Muscle of back (tissue), 3 donors: ENCODE measurements at regions not wholly inside any gene's neighbourhood (a gene's known extent, or its start where the extent isn't known, plus 50 kb on each side); places are given as distances from the start of the nearest gene placed in this dataset.
A peak's percentile ranks its signal among the peaks of the same experiment; 100 is the strongest.

Experiments
- DNase-seq, 3 donors: peaks; one replicate each; pipeline versions ENCODE4 v3.0.0 to v3.0.0-alpha.2; 2013

DNA sequence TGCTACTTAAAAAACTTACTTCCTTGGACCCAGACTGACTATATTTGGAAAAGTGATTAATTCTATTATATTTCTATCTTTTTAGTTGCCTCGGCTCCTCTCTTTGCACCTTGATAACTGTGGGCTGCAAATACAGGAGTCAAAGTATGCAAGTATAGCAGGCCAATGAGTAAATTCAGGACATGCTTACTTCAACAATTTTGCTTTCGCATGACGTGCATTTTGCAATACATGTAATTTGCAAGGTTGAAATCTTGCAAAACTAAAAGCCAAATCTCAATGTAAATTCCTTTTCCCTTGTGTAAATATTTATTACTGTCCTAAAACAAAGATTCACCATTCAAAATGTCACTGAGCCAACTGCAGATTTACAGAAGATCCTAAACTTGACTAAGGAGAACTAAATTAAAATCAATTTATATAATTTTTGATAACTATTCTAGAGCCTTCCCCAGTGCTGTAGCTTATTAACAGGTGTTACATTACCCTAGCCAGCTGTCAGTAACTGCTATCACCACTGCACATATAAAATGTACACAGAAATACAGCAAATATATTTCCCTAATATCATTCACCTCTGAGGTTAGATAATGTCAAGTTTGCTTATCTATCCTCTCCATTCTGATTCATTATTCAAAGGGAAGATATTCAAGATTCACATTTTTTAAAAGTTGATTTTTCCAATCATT lies 1069.5 kb downstream of the TRHDE start:
- no peak for DNase-seq

DNA sequence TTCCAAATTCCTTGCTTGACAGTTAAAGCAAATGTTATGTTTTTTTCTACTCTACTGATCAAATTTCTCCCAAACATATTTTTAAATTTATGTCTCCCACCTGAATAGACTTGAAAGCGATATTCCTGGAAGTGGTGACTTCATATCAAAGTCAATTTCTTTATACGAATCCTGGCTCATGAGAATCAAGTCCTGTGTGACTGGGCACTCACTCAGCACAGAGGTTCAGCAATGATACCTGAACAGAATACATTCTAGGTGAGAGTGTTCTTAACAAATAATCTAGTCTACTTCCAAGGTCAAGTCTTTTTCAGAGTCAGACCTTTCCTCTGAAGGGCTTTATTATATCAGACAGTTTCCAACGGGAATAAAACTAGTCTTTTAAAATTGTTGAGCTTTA lies 1070.6 kb downstream of the TRHDE start:
- DNase-seq, result no peak

DNA sequence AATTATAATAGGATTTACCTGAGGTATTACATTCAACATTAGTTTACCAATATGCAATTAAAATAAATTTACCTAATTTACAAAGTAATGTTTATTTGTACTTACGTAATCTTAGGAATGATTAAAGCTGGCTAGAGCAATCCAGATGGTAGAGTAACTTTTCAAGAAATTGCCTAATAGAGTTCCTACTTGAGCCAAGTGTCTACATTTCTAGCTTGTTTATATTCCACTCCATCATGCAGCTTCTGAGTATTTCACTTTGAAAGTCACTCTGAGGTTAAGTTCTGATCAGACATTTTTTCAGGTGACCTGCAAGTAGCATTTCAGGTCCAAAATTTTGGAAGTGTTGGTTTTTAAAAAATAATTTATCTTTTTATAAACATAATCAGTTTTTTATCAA lies 1080.7 kb downstream of the TRHDE start:
- DNase-seq, result no peak

DNA sequence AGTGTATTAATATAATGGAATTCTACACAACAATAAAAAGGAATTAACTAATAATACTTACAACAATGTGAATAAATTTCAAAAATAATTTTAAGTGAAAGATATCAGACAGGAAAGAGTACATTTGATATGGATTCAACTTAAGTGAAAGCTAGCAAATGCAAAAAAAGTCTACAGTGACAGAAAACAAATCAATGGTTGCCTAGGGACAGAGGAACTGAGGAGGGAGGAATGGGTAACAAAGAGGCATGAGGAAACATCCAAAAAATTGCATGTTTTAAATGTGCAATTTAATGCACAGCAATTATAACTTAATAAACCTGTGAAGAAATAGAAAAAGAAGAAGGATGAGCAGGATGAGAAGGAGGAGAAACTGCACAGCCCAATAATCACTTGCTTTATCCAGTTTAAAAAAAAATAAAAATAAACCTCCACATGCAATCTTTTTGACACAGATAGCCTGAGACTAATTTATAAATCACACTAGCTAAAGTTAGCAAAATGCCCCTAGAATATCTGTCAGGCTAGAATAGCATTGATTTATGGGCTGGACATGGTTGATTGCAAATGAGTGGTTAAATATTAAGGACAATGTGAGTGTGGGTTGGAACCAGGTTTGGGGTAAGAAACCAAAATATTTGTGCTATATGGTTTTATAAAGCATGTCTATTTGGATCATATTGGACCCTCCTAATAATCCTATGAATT lies 1089.1 kb downstream of the TRHDE start:
- no peak for DNase-seq

DNA sequence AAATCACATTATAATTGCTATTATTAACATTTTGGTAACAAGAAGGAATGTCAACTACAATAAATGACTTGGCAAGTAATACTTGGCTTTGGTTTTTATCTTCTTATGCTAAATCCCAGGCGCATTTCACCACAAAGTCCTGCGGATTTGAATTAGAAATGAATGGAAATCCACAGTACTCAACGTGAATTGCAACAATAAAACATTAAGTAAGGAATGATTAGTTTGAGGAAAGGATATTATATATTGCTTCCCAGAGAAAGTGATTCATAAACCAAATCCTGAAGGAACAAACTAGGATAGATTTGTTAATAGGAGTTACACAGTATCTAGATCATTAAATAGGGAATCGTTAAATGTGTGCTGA lies 1089.7 kb downstream of the TRHDE start:
- DNase-seq, result no peak

DNA sequence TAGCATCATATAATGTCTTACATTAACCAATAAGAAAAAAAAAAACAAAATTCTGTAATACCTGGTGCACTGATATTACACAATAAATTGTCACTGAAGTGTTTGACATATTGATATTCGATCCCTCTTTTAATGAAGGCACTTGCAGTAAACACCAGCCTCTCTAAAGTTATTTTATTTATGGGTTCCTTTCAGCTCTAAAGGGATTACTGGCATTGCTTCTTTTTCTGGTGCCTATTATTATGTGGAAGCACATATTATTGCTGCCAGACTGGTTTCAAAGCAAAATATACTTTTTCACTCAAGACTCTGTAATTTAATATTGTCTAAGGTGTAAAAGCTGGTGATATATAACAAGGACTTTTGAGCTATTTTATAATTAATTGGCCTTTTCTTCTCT lies 1090.5 kb downstream of the TRHDE start:
- DNase-seq, result no peak

DNA sequence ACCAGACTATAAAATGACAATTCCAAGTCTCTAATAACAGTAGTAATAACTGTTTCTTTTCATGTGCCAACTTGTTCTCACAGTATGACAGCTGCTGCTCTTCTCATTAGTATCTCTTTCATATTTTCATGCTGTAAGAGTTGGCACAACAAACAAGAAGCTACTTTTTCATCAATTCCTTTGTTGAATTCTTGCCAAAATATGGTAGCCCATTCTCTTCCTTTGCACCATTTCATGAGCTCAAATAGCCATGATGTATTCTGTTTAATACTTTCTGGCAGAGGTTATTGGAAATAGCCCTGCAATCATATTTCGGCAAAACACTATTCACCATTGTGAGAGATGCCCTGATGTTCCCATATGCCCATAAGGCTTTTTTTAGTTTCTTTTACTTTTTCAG lies 1100.7 kb downstream of the TRHDE start:
- peak in 1 of 3 donors; percentile 1 for DNase-seq

DNA sequence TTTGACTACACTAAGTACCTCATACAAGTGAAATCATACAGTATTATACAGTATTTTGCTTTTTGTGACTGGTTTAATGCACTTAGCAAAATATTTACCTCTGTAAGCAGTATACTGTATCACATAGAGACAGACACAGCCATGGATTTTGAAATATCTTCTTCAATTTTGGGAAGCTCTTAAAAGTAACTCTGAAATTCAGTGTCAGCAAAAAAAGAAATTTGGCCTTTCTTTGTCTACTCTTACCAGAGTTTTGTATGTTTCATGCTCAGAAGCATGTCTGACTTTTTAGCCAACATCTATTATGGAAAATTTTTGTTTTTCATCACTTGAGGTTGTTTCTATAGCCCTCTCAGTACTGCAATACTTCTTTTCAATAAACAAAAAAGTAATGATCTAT lies 1102.2 kb downstream of the TRHDE start:
- DNase-seq, result no peak

DNA sequence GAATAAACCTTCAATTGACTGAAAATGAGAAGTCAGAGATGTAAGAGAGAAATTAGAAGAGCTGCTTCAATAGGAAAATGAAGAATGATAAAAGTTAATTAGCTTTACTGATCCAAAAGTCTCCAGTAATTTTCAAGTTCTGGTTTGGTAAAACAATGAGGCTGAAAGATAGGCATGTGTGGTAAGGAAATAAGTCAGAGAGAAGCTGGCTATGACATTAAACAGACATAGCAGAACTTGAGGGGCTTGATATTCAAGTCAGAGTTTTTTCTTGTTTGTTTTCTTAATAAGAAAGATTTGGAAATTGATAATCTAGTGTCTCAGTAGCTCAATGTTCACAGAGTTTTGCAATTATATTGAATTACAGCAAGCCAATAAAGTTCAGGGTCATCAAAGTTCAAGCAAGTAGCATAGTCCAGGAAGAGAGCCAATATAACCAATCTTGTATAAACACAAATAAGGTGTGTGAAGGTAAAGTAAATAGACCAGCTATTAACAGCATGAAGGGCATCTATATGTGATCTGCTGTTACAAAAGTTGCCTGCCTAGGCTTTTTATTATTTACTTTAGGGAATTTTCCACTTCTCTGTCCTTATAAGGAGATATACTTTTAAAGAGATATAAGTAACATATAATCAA lies 1111.5 kb downstream of the TRHDE start:
- no peak for DNase-seq

DNA sequence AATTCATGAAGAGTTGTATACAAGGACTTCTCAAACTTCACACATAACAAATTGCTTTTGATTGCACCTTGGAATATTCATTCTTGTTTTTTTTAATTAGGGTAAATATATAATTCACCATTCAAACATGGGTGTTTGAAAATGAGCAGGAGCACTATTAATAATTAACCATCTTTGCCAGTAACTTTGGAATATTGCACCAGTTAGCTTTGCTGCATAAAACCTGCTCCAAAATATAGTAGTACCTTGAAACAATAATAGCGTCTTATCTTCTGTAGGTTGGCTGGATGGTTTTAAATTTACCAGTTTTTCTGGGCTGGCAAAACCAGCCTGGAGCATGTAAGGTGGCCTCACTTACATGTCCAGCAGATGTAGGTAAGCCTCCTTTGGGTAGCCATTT lies 1112.4 kb downstream of the TRHDE start:
- DNase-seq, result no peak

DNA sequence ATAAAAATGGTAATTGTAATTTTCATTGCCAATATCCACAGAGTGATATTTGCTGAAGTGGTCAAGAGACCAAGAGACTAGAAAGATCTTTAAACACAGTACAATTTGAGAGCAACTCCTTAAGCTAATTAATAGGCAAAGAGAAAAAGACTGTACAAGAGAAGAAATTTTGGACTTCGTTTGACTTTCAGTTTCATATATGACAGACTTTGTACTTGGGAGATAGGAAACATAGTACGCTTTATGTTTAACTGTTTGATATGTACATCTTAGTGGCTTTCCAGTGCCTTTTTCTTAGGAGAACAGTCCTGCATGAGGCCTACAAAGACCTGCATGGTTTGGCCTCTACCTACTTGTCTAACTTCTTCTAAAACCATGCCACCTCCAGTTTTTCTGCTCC lies 1118.1 kb downstream of the TRHDE start:
- no peak for DNase-seq

DNA sequence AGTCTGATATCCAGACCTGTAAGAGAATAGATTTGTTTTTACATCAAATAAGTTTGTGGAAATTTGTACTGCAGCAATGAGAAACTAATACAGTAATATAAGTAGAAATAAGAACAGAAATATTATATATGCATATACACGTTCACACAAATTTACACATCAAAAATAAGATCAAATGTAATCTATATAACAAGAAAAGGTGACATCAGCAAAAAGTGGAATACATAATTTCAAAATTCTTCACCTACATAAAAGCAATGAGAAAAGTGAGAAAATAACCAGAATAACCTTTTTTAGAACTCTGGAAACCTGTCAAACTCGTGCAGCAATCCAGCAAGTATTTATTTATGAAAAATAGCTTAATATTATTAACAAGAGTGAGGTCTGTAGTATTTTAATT lies 1124.6 kb upstream of the ATXN7L3B start:
- no peak for DNase-seq

DNA sequence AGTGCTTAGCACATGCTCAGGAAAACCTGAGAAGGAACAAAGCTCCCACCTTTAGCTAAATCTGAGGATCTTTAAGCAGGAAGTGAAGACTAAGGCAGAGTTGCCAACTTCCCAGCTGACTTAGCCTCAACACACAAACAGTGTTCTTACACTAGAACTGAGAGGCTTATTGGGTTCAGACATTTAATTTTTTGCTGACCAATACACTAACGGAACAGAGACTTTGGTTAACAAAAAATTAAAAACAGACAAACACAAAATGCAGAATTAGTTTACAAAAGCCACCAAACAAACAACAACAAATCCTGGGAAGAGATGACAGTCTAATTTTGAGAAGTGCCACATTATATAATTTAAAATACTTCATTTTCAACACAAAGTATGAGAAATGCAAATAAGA lies 1123.7 kb upstream of the ATXN7L3B start:
- DNase-seq, result no peak

DNA sequence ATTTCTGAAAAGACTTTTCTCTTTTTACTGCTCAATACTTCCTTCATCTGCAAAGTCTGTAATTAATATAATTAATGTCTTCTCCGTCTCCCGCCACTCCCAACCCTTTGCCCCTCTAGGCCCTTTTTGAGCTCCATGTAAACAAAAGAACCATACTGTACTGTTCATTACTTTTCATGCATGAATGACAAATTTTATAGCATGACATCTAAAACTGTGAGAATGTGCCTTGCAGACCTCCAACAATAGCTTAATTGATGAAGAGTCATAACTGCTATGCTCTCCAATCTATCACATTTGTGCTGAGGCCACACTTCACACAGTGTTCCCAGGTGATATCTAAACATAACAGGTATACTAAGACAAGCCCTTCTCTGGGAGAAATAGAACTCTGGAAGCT lies 1122.7 kb upstream of the ATXN7L3B start:
- DNase-seq, result no peak

DNA sequence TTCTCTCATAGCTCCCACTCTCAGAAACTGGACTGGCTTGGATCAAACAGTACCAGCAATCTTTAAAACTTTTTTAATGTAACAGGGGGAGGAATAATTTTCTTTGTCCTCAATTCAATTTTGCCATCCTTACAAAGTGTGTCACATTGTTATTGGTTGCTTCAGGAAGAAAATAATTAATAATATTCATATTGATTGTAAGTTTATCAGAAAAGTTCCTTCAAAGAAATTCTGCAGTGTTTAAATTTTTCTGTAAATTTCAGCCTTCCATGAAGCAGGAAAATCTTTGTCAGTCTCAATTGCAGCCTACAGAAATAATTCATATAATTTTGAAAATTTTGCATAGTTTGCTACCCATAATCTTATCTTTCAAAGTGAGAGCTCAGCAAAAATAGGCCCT lies 1119.1 kb upstream of the ATXN7L3B start:
- no peak for DNase-seq

DNA sequence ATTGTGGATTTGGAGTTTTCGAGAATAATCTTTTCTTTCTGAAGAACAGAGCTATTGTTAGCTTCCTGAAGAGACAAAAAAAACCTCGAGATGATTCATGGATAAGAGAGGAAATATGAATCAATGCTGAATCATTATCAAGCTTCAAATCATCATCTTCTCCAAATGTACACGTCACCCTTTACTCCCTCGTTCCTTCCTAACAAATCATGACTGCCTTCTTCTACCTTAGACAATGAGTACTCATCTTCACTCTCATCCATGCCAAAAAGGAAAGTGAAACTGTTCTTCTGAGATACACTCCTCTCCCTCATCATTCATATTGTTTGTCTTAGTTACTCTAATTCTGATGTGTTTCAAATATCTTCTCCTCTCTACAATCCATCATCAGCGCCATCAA lies 1115.8 kb upstream of the ATXN7L3B start:
- DNase-seq, result peak in 1 of 3 donors; percentile 12

DNA sequence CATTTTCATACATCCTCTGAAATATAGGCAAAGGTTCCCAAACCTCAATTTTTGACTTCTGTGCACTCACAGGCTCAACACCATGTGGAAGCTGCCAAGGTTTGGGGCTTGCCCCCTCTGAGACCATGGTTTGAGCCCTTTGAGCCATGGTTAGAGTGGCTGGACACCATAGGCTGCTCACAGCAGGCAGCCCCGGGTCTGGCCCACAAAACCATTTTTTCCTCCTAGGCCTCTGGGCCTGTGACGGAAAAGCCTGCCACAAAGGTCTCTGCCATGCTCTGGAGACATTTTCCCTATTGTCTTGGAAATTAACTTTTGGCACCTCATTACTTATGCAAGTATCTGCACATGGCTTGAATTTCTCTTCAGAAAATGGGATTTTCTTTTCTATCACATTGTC lies 1113.2 kb upstream of the ATXN7L3B start:
- DNase-seq, result no peak

DNA sequence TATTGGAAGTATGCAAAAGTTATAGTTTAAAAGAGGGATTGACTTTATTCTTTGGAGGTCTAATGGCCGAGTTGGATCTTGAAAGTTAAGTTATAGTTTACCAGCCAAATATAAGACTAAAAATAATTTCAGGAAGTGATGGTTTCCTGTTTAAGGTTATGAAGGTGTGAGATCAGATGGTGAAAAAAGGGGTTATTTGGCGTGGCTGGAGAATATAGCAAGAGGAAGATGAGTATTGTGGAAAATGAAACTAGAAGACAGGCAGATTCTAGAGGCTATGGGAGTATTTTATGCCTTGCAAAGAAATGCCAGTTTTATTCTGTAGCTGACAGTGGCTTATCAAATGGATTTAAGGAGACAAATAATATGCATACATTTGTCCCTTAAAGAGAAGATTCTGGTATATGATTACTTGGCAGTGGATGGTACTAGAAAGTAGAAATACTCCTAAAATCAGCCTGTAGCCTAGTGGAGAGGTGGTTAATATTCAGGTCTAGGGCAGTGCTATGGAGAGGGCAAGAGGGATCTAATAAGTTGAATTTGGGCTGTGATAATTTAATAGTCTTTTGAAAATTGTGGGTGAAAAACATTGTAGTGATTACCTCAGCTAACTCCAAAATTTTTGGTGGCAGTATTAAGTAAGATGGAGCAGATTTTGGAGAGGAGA lies 1091.8 kb upstream of the ATXN7L3B start:
- no peak for DNase-seq

DNA sequence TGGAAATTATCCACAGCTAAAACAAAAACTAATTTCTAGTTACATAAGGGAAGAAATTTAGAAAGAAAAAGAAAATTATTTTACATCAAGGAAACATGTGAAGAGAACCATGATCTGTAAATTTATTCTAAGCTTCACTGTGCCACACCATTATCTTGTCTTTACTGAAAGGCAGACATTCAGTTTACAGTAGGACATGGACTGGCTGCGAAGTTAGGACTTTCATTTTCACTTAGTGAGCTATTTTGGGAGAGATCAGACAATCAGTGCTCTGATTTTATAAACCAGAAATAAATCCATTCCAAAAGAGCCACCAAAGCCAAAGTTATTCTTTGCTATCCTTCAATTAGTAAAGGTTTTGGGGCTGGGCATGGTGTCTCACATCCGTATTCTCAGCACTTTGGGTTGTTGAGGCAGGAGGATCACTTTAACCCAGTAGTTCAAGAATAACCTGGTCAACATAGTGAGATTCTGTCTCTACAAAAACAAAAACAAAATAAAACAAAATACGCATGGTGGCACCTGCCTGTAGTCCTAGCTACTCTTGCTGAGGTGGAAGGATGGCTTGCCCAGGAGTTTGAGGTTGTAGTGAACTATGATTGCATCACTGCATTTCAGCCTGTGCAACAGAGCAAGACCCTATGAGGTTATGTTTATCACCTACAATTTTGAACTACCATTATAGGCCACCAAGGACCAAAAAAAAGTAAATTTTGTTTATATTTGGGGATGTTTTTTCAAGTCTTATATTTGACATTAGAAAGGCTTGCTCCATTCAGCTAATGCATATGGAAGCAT lies 1084.8 kb upstream of the ATXN7L3B start:
- no peak for DNase-seq

DNA sequence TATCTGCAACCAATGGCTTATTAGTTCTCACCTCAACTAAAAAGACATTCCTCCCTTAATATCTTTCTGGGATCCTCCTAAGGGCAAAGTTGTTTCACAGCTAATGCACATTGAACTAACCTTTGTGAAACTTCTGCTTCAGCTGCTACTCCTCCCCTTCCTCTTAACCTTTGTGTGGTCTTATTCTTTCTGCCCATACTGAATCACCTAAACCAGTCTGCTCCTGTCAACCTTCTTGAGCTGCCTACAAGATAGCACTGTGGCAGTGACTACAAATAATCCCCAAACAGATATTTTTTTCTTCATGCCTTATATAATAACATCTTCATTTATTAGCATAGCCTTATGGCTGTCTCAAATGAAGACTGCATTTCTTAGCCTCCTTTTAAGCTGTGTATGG lies 1077.4 kb upstream of the ATXN7L3B start:
- DNase-seq, result no peak

DNA sequence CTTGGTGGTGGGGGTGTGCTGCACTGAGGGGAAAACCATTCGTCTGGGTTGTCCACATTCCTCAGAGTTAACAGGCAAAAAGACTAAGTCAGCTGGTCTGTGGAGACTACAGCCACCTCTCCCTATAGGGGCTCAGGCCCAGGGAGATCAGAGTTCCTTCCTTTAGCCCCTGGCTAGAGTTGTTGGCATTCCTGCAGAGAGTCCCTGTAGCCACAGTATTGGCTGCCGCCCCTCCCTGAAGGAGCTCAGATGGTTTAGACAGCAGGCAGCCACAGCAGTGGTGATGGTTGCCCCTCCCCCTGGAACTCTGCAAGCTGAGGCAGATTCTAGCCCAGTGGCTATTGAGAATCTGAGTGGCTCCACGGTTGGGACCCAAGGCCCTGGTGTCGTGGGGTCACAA lies 1072.5 kb upstream of the ATXN7L3B start:
- DNase-seq, result no peak

DNA sequence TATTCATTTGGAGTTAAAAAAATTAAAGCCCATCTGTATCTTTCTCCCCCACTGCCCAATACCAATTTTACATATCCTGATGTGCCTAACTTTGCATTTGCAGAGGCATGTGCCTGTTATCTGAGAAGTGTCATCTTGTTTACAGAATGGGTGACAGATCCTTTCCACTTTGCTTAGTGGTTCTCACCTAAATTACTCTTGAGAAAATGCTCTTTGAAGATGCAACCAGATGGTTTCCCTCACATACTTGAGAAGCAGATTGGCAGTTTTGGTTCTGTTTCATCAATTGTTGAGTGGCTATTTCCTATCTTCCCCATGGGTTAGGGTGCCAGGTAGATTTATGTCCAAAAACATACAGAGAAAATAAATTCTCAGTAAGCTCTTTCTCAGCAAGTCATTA lies 1051.4 kb upstream of the ATXN7L3B start:
- DNase-seq, result no peak
